B cell (primary cell): ENCODE measurements at regions not wholly inside any gene's neighbourhood (a gene's known extent, or its start where the extent isn't known, plus 50 kb on each side); places are given as distances from the start of the nearest gene placed in this dataset.

Experiments used
- ATAC-seq: fragments of 200-7000 bp; cut with Tn5 transposase; one replicate; pipeline ENCODE4 v1.10.0; 2021; ENCODE audit warnings: low read depth, mild to moderate bottlenecking, moderate number of reproducible peaks, moderate library complexity
- CTCF ChIA-PET: fragments of 350-600 bp; sonication (Branson Sonifier 250); formaldehyde crosslinking; loops from one replicate; lab custom pipeline; 2021; ENCODE audit warnings: antibody characterized with exemption, inconsistent platforms; lab: Charles Lee
- POLR2A ChIA-PET: fragments of 350-600 bp; sonication (Branson Sonifier 250); formaldehyde crosslinking; loops from one replicate; lab custom pipeline; 2021; ENCODE audit warnings: antibody characterized with exemption; lab: Charles Lee
- DNase-seq: peaks from one replicate; pipeline ENCODE4 v3.0.0; 2013
- H2AFZ ChIP-seq: 2 replicates; pipeline ENCODE4 v1.6.1; 2012; ENCODE audit warnings: mild to moderate bottlenecking, low read depth, low read length; ENCODE audit not compliant: insufficient read depth, poor library complexity, severe bottlenecking
- H3K27ac ChIP-seq, 2 donors: 1 replicate in 1 of 2; 2 replicates in 1 of 2; pipeline ENCODE4 v1.5.1; 2012 to 2013; ENCODE audit warnings: low read length in 2 of 2, mild to moderate bottlenecking in 2 of 2, moderate library complexity in 1 of 2
- H3K27me3 ChIP-seq, 4 experiments: fragments of 200-600 bp in 1 of 4; sonication (generic) in 1 of 4; replicated peaks in 1 of 4; 1 replicate in 2 of 4; 2 replicates in 2 of 4; pipeline versions ENCODE4 v1.6.1 to v1.7.0; 2013 to 2016; ENCODE audit warnings: low read length in 3 of 4, mild to moderate bottlenecking in 2 of 4, mixed read lengths in 1 of 4, moderate library complexity in 1 of 4; ENCODE audit not compliant: insufficient read depth in 4 of 4, control insufficient read depth in 3 of 4; ENCODE audit errors: control extremely low read depth in 1 of 4
- H3K36me3 ChIP-seq, 2 experiments: replicated peaks in 1 of 2; 1 replicate in 1 of 2; 2 replicates in 1 of 2; pipeline versions ENCODE4 v1.6.1 to v1.7.1; 2013; ENCODE audit warnings: low read length in 1 of 2; ENCODE audit not compliant: insufficient read depth in 2 of 2, control insufficient read depth in 1 of 2; ENCODE audit errors: control extremely low read depth in 1 of 2, extremely low read depth in 1 of 2
- H3K4me1 ChIP-seq, 2 donors: fragments of 200-600 bp in 1 of 2; sonication (generic) in 1 of 2; 1 replicate in 1 of 2; 2 replicates in 1 of 2; pipeline versions ENCODE4 v1.5.1 to v1.6.1; 2013 to 2017; ENCODE audit warnings: low read length in 2 of 2; ENCODE audit not compliant: control insufficient read depth in 2 of 2, insufficient read depth in 2 of 2
- H3K4me2 ChIP-seq: replicated peaks from 2 replicates; pipeline ENCODE3; 2012; ENCODE audit warnings: mild to moderate bottlenecking, low read depth, low read length; ENCODE audit not compliant: poor library complexity, severe bottlenecking
- H3K4me3 ChIP-seq, 5 experiments: fragments of 200-600 bp in 1 of 5; sonication (generic) in 1 of 5; 1 replicate in 3 of 5; 2 replicates in 2 of 5; pipeline versions ENCODE4 v1.5.1 to v1.7.0; 2011 to 2016; ENCODE audit warnings: low read length in 4 of 5, mild to moderate bottlenecking in 4 of 5, low read depth in 2 of 5, control low read depth in 1 of 5, moderate library complexity in 1 of 5; ENCODE audit not compliant: insufficient read depth in 1 of 5; ENCODE audit errors: control extremely low read depth in 1 of 5, extremely low read depth in 1 of 5
- H3K79me2 ChIP-seq: fragments of 200-600 bp; sonication (generic); one replicate; pipeline ENCODE4 v1.6.0; 2016; ENCODE audit warnings: low read length; ENCODE audit not compliant: control insufficient read depth, insufficient read depth
- H3K9ac ChIP-seq: fragments of 200-600 bp; sonication (generic); 2 replicates; pipeline ENCODE4 v1.6.1; 2017; ENCODE audit warnings: mild to moderate bottlenecking, low read length, moderate library complexity
- H3K9me3 ChIP-seq, 3 donors: one replicate each; pipeline versions ENCODE4 v1.6.1 to v1.7.1; 2013; ENCODE audit warnings: low read length in 2 of 3; ENCODE audit not compliant: control insufficient read depth in 2 of 3, insufficient read depth in 1 of 3; ENCODE audit errors: control extremely low read depth in 1 of 3
- H4K20me1 ChIP-seq: 2 replicates; pipeline ENCODE4 v1.6.0; 2012; ENCODE audit warnings: mild to moderate bottlenecking, low read length; ENCODE audit not compliant: insufficient read depth, control insufficient read depth, poor library complexity, severe bottlenecking
- H3K27ac Mint-ChIP-seq: one replicate; pipeline ENCODE4 v1.8.0; 2021; ENCODE audit warnings: mixed read lengths
- H3K27me3 Mint-ChIP-seq: one replicate; pipeline ENCODE4 v1.8.0; 2021; ENCODE audit warnings: mixed read lengths
- H3K4me1 Mint-ChIP-seq: one replicate; pipeline ENCODE4 v1.8.0; 2021; ENCODE audit warnings: mixed read lengths
- H3K4me3 Mint-ChIP-seq: one replicate; pipeline ENCODE4 v1.8.0; 2021; ENCODE audit warnings: mixed read lengths
- H3K9me3 Mint-ChIP-seq: one replicate; pipeline ENCODE4 v1.8.0; 2022; ENCODE audit warnings: mixed read lengths; ENCODE audit not compliant: insufficient read depth
- CTCF ChIP-seq: fragments of 200-600 bp; IDR thresholded peaks from one replicate; pipeline ENCODE4 v1.8.0; 2022; ENCODE audit warnings: antibody characterized with exemption, mild to moderate bottlenecking
- EZH2 ChIP-seq: IDR thresholded peaks from 2 replicates; pipeline ENCODE4 v1.6.1; 2012; ENCODE audit warnings: borderline replicate concordance, low read depth, mild to moderate bottlenecking, moderate library complexity, low read length; ENCODE audit not compliant: insufficient read depth, poor library complexity, severe bottlenecking
- WGBS: methylation state at CpG from one replicate; pipeline ENCODE4 v1.1.5; 2013; ENCODE audit warnings: missing lambda C conversion rate; ENCODE audit not compliant: insufficient coverage; 5-methylcytosine and 5-hydroxymethylcytosine counted together
- intact Hi-C: fragments of 100-400 bp; cut with micrococcal nuclease; formaldehyde crosslinking; loops from one replicate; pipeline ENCODE4 v1.10.0; 2022

DNA sequence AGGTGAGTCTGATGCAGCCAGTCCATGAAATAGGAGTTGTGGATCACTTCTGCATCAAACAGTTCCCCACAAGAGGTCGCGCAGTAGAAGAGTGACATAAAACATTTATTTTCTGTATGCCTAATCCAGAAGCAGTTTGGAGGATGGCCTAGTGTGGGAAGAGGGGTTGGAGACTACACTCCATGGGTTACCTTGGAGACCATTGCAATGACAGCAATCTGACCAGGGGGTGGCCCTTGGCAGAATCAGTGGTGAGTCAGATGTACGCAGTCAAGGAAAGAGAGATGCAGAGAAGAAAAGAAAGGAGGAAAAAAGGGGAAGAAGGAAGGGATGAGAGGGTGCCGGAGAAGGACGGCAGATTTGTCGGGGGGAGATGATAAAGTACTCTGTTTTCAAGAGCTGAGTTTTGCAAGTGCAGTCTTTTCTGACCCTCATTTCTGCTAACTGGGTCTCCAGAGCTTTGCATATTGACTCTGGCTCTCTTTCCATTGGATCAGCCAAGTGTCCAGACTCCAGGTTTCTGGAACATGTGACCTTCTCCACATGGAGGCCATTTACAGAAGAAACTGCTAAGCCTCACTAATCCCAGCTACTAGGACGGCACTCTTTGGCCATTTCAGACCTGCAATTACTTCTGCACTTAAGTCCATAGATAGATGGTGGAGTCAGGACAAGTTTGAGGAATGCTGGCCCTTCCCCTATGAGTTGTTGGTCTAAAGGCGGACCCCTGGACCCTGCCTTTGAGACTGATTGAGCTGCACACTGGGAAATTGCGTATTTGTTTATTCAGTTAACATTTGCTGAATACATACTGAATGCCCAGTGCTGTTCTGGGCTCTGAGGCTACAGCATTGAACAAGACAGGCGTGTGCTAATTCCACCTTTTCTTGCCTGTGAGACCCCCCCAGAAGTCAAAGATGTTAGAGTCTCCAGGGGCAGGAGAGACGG is 424.2 kb downstream of the BCL11B start:
- Histone ChIP-seq H3K4me2 (no peak overlapping the region), H3K36me3 (no peaks in the 10 kb centered on the region), H3K27ac (no peak overlapping the region), H3K27me3 (no peaks in the 10 kb centered on the region), H2AFZ (no peak overlapping the region), H4K20me1 (no peaks in the 10 kb centered on the region), H3K4me1 (no peaks in the 10 kb centered on the region), H3K79me2 (no peaks in the 10 kb centered on the region), H3K9ac (no peak overlapping the region), H3K4me3 (no peak overlapping the region), H3K9me3 (peaks cover 0 to 13% (median 0%) of the 10 kb centered on the region in 3 donors)
- ChIA-PET POLR2A (no interaction called here), CTCF (no interaction called here)
- WGBS: 85% methylated on average over 8 of the region's 11 CpGs
- Mint-ChIP-seq H3K9me3 (peaks cover 3% of the 10 kb centered on the region), H3K4me1 (no peaks in the 10 kb centered on the region), H3K27ac (no peak overlapping the region), H3K27me3 (no peaks in the 10 kb centered on the region), H3K4me3 (no peak overlapping the region)
- TF ChIP-seq EZH2 (no peak), CTCF (no peak)
- intact Hi-C loops: no loop called here
- ATAC-seq (no peak), DNase-seq (no peak)

GRCh38 chr14:98853063-98853729 is 418.8 kb downstream of the BCL11B start:
- TF ChIP-seq EZH2: no peak
- TF ChIP-seq CTCF: no peak
- DNase-seq: no peak
- H3K27me3 Mint-ChIP-seq: no peaks in the 10 kb centered on the region
- no peak overlapping the region for H3K27ac Mint-ChIP-seq
- Histone ChIP-seq H3K36me3 (no peaks in the 10 kb centered on the region), H3K9ac (no peak overlapping the region), H3K4me1 (no peaks in the 10 kb centered on the region), H3K27me3 (no peaks in the 10 kb centered on the region), H2AFZ (no peak overlapping the region), H4K20me1 (no peaks in the 10 kb centered on the region), H3K27ac (no peak overlapping the region), H3K79me2 (no peaks in the 10 kb centered on the region), H3K9me3 (peaks cover 0 to 13% (median 0%) of the 10 kb centered on the region in 3 donors), H3K4me3 (no peak overlapping the region), H3K4me2 (no peak overlapping the region)
- H3K4me3 Mint-ChIP-seq: no peak overlapping the region
- intact Hi-C loops: no loop called here
- H3K9me3 Mint-ChIP-seq: peaks cover 2% of the 10 kb centered on the region
- 88% methylated on average over 2 of the region's 10 CpGs for WGBS
- ChIA-PET POLR2A (no interaction called here), CTCF (no interaction called here)
- no peaks in the 10 kb centered on the region for H3K4me1 Mint-ChIP-seq
- no peak for ATAC-seq
